Gastroesophageal sphincter (tissue), 4 donors: ENCODE measurements at regions not wholly inside any gene's neighbourhood (a gene's known extent, or its start where the extent isn't known, plus 50 kb on each side); places are given as distances from the start of the nearest gene placed in this dataset.

ENCODE experiments used
- ATAC-seq: fragments of 150-250 bp; one replicate; pipeline ENCODE4 v1.9.1; 2016; ENCODE audit warnings: mild to moderate bottlenecking, moderate library complexity
- H3K27ac ChIP-seq, 4 donors: fragments of 200-600 bp; sonication (generic) in 3 of 4; 1 replicate in 3 of 4; 2 replicates in 1 of 4; pipeline ENCODE4 v1.5.1; 2016 to 2019
- H3K27me3 ChIP-seq: fragments of 200-600 bp; sonication (generic); one replicate; pipeline ENCODE4 v1.5.1; 2019
- H3K36me3 ChIP-seq, 2 donors: fragments of 200-600 bp; sonication (generic); one replicate each; pipeline ENCODE4 v1.5.1; 2019; ENCODE audit warnings: control low read depth in 1 of 2
- H3K4me1 ChIP-seq, 3 donors: fragments of 200-600 bp; sonication (generic); 1 replicate in 2 of 3; 2 replicates in 1 of 3; pipeline ENCODE4 v1.5.1; 2016 to 2019; ENCODE audit warnings: control low read depth in 2 of 3
- H3K4me3 ChIP-seq, 2 donors: fragments of 200-600 bp; sonication (generic); one replicate each; pipeline ENCODE4 v1.5.1; 2019; ENCODE audit warnings: mild to moderate bottlenecking in 1 of 2, moderate library complexity in 1 of 2
- H3K9me3 ChIP-seq, 3 donors: fragments of 200-600 bp; sonication (generic); one replicate each; pipeline ENCODE4 v1.5.1; 2017 to 2019; ENCODE audit warnings: control low read depth in 2 of 3
- EP300 ChIP-seq: sonication (generic); formaldehyde crosslinking; IDR thresholded peaks from one replicate; pipeline ENCODE4 v1.6.1; 2017; ENCODE audit warnings: antibody characterized with exemption, mild to moderate bottlenecking
- POLR2A ChIP-seq, 2 donors: fragments of 450-650 bp; IDR thresholded peaks; one replicate each; pipeline ENCODE4 v1.6.1; 2017; ENCODE audit warnings: antibody characterized with exemption in 2 of 2, mild to moderate bottlenecking in 2 of 2, moderate library complexity in 1 of 2
- POLR2AphosphoS5 ChIP-seq: sonication (generic); formaldehyde crosslinking; IDR thresholded peaks from one replicate; pipeline ENCODE4 v1.6.1; 2017; ENCODE audit warnings: antibody characterized with exemption
- WGBS, 2 donors: methylation state at CpG; one replicate each; pipeline ENCODE4 v1.1.5; 2018; ENCODE audit warnings: low coverage in 1 of 2; 5-methylcytosine and 5-hydroxymethylcytosine counted together
- small RNA-seq, 4 donors: library from RNA; depleted of rRNA; stranded (forward); fragments of <200 nt; gene quantifications; one replicate each; pipeline ENCODE3, GENCODE V24; 2016
- TF ChIP-seq, protein P1 (sequence below), 4 experiments: fragments of 200-600 bp in 2 of 4; fragments of 450-650 bp in 2 of 4; sonication (generic) in 1 of 4; IDR thresholded peaks; one replicate each; pipeline ENCODE4 v1.5.1; 2017 to 2019; ENCODE audit warnings: antibody characterized with exemption in 4 of 4, mild to moderate bottlenecking in 2 of 4, moderate library complexity in 2 of 4

- Histone ChIP-seq H3K27me3 (no peaks in the 10 kb centered on the region), H3K36me3 (no peaks in the 10 kb centered on the region), H3K9me3 (no peaks in the 10 kb centered on the region), H3K4me1 (no peaks in the 10 kb centered on the region), H3K4me3 (no peak overlapping the region), H3K27ac (no peak overlapping the region)
- 93 to 100% methylated on average over 3 to 4 of the region's 14 CpGs for WGBS, 2 donors
- no peak for ATAC-seq
- TF ChIP-seq EP300, result no peak
- TF ChIP-seq, protein P1, sequence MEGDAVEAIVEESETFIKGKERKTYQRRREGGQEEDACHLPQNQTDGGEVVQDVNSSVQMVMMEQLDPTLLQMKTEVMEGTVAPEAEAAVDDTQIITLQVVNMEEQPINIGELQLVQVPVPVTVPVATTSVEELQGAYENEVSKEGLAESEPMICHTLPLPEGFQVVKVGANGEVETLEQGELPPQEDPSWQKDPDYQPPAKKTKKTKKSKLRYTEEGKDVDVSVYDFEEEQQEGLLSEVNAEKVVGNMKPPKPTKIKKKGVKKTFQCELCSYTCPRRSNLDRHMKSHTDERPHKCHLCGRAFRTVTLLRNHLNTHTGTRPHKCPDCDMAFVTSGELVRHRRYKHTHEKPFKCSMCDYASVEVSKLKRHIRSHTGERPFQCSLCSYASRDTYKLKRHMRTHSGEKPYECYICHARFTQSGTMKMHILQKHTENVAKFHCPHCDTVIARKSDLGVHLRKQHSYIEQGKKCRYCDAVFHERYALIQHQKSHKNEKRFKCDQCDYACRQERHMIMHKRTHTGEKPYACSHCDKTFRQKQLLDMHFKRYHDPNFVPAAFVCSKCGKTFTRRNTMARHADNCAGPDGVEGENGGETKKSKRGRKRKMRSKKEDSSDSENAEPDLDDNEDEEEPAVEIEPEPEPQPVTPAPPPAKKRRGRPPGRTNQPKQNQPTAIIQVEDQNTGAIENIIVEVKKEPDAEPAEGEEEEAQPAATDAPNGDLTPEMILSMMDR (IDR thresholded peaks at IDR 0.05), result no peak
- no peak for TF ChIP-seq POLR2AphosphoS5
- TF ChIP-seq POLR2A (IDR thresholded peaks at IDR 0.05), result no peak
Observed at GRCh38 chr5:52202256-52202655, 585.5 kb upstream of the ITGA1 start.

DNA sequence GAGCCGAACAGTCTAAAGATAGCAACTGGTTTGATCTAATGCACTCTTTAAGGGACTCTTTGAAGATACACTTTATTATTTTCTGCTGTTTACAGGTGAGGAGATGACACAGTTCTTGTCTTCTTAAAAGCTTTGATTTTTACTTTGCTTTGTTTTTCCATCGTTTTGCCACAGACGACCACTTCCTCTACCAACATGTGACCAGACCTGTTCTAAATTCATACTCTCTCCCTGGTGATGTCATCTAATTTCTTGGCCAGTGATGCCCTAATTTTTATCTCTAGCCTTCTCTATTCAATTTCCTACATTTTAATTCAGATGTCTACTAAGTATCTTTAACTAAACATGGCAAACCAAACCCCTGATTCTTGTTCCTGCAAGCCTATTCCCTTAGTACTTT lies 583.4 kb upstream of the ITGA1 start:
- Histone ChIP-seq H3K27ac (no peak overlapping the region), H3K4me1 (no peaks in the 10 kb centered on the region), H3K36me3 (no peaks in the 10 kb centered on the region), H3K4me3 (no peak overlapping the region), H3K27me3 (no peaks in the 10 kb centered on the region), H3K9me3 (no peaks in the 10 kb centered on the region)
- WGBS, 2 donors, result 66 to 85% methylated on average over 3 of the region's 3 CpGs
- ATAC-seq, result no peak
- TF ChIP-seq EP300 (no peak), POLR2A (IDR thresholded peaks at IDR 0.05) (no peak), POLR2AphosphoS5 (no peak)
- TF ChIP-seq, protein P1 (IDR thresholded peaks at IDR 0.05), result no peak

Small RNAs in the stretch of these regions (small RNA-seq; reads per million reads assigned to genes)
- gene RNA5SP182, result 0 to 0.26 (median 0.06) reads per million in 4 donors
